Breast epithelium (tissue), 4 donors: ENCODE measurements at regions not wholly inside any gene's neighbourhood (a gene's known extent, or its start where the extent isn't known, plus 50 kb on each side); places are given as distances from the start of the nearest gene placed in this dataset.
"Not testable (repeated sequence)": the region's sequence is repeated elsewhere in the genome, so short reads cannot be mapped to it uniquely, and the experiment has no call there.

Experiments used
- DNase-seq, 2 donors: peaks; one replicate each; pipeline ENCODE4 v3.0.0-alpha.2; 2019; ENCODE audit warnings: low spot score in 2 of 2
- H3K27ac ChIP-seq, 2 donors: fragments of 200-600 bp; sonication (generic) in 1 of 2; one replicate each; pipeline ENCODE4 v1.5.1; 2016 to 2019; ENCODE audit warnings: mild to moderate bottlenecking in 1 of 2
- H3K27me3 ChIP-seq, 2 donors: fragments of 200-600 bp; sonication (generic) in 1 of 2; one replicate each; pipeline versions ENCODE4 v1.5.1 to v1.6.0; 2017 to 2019; ENCODE audit warnings: control low read depth in 1 of 2, mild to moderate bottlenecking in 1 of 2
- H3K36me3 ChIP-seq: fragments of 200-600 bp; one replicate; pipeline ENCODE4 v1.5.1; 2019
- H3K4me1 ChIP-seq, 2 donors: fragments of 200-600 bp; sonication (generic); one replicate each; pipeline ENCODE4 v1.5.1; 2016 to 2019; ENCODE audit warnings: control low read depth in 1 of 2
- H3K4me3 ChIP-seq, 3 donors: fragments of 200-600 bp; sonication (generic); 1 replicate in 2 of 3; 2 replicates in 1 of 3; pipeline ENCODE4 v1.5.1; 2016 to 2019; ENCODE audit warnings: mild to moderate bottlenecking in 3 of 3, moderate library complexity in 2 of 3
- H3K9me3 ChIP-seq, 2 donors: fragments of 200-600 bp; sonication (generic) in 1 of 2; one replicate each; pipeline ENCODE4 v1.5.1; 2016 to 2019; ENCODE audit warnings: control low read depth in 1 of 2
- CTCF ChIP-seq, 3 donors: fragments of 450-650 bp; IDR thresholded peaks; one replicate each; pipeline ENCODE4 v1.5.1; 2016 to 2017; ENCODE audit warnings: antibody characterized with exemption in 3 of 3, mild to moderate bottlenecking in 3 of 3, moderate library complexity in 3 of 3
- POLR2A ChIP-seq: fragments of 450-650 bp; IDR thresholded peaks from one replicate; pipeline ENCODE4 v1.6.1; 2016; ENCODE audit warnings: antibody characterized with exemption, mild to moderate bottlenecking, moderate library complexity
- POLR2AphosphoS5 ChIP-seq, 3 donors: sonication (generic); formaldehyde crosslinking; IDR thresholded peaks; one replicate each; pipeline ENCODE4 v1.6.1; 2017; ENCODE audit warnings: antibody characterized with exemption in 3 of 3
- intact Hi-C: fragments of 100-400 bp; cut with DNase I; formaldehyde crosslinking; loops from one replicate; pipeline ENCODE4 v1.15.1; 2023; ENCODE audit warnings: low total_unique reads

DNA sequence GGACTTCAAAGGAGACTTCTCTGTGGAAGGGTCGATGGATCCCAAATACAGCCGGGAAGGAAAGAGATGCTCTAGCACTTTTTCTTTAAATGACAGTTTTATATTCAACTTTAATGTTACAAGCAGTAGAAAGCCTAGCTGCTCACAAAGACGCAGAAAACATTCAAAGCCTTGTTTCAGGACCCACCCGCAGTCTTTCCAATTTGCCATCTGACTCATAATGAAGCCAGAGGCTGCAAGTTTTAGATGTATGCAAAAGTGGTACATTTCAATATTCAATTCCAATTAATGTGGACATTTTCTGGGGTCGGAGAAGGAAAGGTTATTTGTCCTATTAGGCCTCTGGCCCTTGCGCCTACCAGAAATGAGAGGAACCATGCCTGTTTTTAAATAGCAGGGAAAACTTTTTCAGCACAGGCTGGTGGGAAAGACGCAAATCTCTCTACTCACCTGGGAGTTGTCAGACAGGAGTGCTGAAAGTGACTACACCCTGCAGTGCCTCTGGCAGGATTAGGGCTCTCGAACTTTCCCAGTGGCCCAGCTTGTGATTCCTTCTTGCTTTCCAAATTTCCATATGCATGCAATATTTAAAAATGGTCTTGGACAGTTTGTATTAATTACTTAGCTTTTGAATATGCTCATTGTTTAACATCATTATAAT is 117.4 kb upstream of the MBNL1 start:
- TF ChIP-seq POLR2A: no peak
- no peak for TF ChIP-seq CTCF (IDR thresholded peaks at IDR 0.05)
- no peak for TF ChIP-seq POLR2AphosphoS5 (IDR thresholded peaks at IDR 0.05)
- Histone ChIP-seq H3K9me3 (peaks cover 0 to 6% of the 10 kb centered on the region in 2 donors), H3K4me3 (no peak overlapping the region), H3K4me1 (no peaks in the 10 kb centered on the region), H3K27me3 (no peaks in the 10 kb centered on the region), H3K36me3 (no peaks in the 10 kb centered on the region), H3K27ac (no peak overlapping the region)
- intact Hi-C loops: no loop called here
- no peak for DNase-seq

- intact Hi-C loops, H3K27me3 ChIP-seq, H3K4me3 ChIP-seq, DNase-seq, H3K36me3 ChIP-seq, H3K27ac ChIP-seq, H3K9me3 ChIP-seq, H3K4me1 ChIP-seq: not testable (repeated sequence)
These were observed 116.6 kb upstream of the MBNL1 start for GRCh38 chr3:152151877-152152765.

- H3K27ac ChIP-seq: not testable (repeated sequence)
These were observed 115.6 kb upstream of the MBNL1 start for GRCh38 chr3:152153115-152153514.

DNA sequence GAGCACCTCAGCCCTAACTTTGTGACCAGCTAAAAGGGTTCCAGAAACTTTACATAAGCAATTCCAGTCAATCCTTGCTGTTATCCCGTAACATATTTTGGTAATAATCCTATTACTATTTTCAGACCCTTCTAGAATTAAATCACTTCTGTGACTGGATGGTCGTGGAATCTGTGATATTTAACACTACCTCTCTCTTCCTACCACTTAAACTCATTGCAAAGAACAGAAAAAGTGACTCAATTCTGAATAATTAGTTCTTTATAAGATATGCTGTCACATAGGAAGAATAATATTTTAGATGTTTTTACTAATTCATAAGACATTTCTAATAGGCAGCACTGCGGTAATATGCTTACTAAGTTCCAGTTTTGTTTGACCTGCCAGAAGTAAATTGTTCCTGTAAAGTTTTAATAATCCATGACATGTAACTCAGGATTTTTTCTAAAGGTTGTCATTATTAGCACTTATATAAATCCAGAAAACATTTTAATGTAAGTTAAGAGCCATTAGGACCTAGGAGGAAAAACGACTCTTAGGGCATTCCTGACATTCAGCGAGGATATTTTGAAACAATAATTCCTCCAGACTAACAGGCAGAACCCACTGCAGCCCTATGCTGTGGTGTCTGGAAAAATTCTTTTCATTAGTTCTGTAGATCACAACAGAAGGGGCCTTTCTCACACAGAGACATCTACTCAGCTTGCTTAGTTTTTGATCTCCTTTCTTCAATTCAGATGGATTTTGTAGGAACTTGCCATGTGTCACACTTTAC is 113.3 kb upstream of the MBNL1 start:
- Histone ChIP-seq H3K4me3 (no peak overlapping the region), H3K36me3 (no peaks in the 10 kb centered on the region), H3K27ac (no peak overlapping the region), H3K4me1 (no peaks in the 10 kb centered on the region), H3K27me3 (no peaks in the 10 kb centered on the region), H3K9me3 (peaks cover 0 to 6% of the 10 kb centered on the region in 2 donors)
- intact Hi-C loops: no loop called here
- TF ChIP-seq POLR2AphosphoS5 (IDR thresholded peaks at IDR 0.05) (no peak), POLR2A (no peak), CTCF (IDR thresholded peaks at IDR 0.05) (no peak)
- no peak for DNase-seq

More at GRCh38 chr3:152153115-152153514, 115.6 kb upstream of the MBNL1 start:
- H3K36me3 ChIP-seq, H3K9me3 ChIP-seq, H3K4me1 ChIP-seq, H3K4me3 ChIP-seq, DNase-seq, H3K27me3 ChIP-seq, intact Hi-C loops: not testable (repeated sequence)

- H3K27ac ChIP-seq: no peak overlapping the region
- no peaks in the 10 kb centered on the region for H3K27me3 ChIP-seq
- no peaks in the 10 kb centered on the region for H3K4me1 ChIP-seq
- H3K36me3 ChIP-seq: no peaks in the 10 kb centered on the region
- intact Hi-C loops: no loop called here
- no peak overlapping the region for H3K4me3 ChIP-seq
- TF ChIP-seq POLR2A (no peak), CTCF (IDR thresholded peaks at IDR 0.05) (no peak), POLR2AphosphoS5 (IDR thresholded peaks at IDR 0.05) (no peak)
- peaks cover 0 to 6% of the 10 kb centered on the region in 2 donors for H3K9me3 ChIP-seq
- no peak for DNase-seq
These were observed 111.8 kb upstream of the MBNL1 start for GRCh38 chr3:152156880-152157279.
